Activated CD8-positive, alpha-beta memory T cell treated with anti-CD3 and anti-CD28 coated beads for 48 hours (primary cell): ENCODE measurements at regions not wholly inside any gene's neighbourhood (a gene's known extent, or its start where the extent isn't known, plus 50 kb on each side); places are given as distances from the start of the nearest gene placed in this dataset.
"Not testable (repeated sequence)": the region's sequence is repeated elsewhere in the genome, so short reads cannot be mapped to it uniquely, and the experiment has no call there.

Experiments used
- DNase-seq, 3 experiments: peaks; one replicate each; pipeline ENCODE4 v3.0.0-alpha.2; 2020; ENCODE audit warnings: low read depth in 2 of 3, low spot score in 2 of 3

DNA sequence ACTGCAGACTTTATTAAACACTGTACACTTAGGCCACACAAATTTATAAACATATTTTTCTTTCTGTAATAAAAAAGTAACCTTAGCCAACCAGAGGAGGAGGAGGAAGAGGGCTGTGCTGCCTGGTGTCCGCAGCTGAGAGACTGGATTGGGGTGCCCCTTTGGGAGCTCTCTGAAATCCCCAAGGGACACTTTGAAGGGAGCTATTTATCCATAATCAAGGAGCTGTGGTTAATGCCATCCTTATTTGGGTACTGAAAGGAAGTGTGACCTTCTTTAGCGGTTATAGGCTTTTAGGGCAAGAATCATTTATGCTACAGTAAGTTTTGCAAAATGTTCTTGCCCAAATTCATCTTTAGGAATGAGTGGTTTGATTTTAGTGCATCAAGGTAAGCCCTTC lies 125.8 kb downstream of the RASSF10 start:
- DNase-seq = no peak

DNA sequence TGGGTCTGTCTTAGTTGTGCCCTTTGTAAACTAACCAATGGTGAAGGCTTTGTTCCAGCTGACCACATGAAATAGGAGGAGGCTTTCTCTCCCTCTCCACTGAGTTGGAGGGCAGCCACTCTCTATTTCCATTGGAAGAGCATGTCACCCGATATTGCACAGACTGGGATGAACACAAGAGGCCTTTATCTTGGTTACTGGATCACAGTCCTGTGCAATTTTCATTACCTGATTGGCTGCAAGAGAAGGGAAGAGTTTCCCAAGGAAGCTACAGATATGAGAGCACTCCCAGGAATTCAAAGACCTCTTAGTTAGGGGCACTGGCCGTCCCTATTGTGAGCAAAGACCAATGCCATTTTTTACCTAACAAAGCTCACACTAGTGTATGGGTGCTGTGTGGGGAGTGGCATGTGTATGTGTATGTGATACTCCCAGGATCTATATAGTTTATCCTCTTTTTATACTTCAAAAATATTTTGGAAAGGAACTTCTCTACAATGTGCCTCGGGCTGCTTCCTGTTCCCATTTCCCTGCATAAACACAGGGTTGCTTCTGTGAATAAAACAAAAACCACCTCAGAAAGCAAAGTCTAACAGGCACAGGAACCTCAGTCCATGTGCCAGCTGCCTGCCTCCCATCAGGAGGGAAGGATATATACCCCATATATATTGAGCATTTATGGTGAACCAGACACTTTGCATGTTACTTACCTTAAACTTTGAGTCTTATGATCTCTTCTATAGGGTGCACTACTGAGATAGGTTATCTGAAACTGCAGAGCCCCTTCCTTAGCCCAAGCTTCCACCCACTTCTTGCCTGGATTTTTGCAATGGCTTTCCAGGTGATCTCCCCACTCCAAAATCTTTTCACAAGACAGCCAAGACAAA lies 126.5 kb downstream of the RASSF10 start:
- no peak for DNase-seq

- no peak for DNase-seq
These were observed 127.1 kb downstream of the RASSF10 start for GRCh38 chr11:13136272-13136596.

DNA sequence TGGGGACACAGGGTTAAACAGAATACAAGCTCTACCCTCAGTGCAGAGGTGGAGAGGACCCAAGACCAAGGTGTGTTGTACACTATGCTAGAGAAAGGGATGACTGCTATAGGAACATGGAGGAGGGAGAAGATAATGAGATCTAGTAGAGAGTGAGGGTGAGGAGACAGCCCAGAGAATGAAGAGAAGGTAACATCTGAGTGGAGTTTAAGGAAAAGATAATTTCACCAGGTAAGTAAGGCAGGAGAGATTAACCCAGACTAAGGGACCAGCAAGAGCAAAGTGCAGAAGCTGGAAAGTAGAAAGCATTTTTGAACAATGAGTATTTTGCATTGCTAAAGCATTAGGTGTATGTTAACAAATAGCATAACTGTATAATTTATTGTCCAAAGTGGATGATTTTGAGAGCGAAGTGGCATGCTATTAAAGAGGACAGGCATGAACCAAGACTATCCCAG lies 128.8 kb downstream of the RASSF10 start:
- no peak for DNase-seq

DNA sequence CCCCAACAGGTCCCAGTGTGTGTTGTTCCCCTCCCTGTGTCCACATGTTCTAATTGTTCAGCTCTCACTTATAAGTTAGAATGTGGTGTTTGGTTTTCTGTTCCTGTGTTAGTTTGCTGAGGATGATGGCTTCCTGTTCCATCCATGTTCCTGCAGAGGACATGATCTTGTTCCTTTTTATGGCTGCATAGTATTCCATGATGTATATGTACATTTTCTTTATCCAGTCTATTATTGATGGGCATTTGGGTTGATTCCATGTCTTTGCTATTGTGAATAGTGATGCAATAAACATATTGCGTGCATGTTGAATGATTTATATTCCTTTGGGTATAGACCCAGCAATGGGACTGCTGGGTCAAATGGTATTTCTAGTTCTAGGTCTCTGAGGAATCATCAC lies 130.0 kb downstream of the RASSF10 start:
- not testable (repeated sequence) for DNase-seq

DNA sequence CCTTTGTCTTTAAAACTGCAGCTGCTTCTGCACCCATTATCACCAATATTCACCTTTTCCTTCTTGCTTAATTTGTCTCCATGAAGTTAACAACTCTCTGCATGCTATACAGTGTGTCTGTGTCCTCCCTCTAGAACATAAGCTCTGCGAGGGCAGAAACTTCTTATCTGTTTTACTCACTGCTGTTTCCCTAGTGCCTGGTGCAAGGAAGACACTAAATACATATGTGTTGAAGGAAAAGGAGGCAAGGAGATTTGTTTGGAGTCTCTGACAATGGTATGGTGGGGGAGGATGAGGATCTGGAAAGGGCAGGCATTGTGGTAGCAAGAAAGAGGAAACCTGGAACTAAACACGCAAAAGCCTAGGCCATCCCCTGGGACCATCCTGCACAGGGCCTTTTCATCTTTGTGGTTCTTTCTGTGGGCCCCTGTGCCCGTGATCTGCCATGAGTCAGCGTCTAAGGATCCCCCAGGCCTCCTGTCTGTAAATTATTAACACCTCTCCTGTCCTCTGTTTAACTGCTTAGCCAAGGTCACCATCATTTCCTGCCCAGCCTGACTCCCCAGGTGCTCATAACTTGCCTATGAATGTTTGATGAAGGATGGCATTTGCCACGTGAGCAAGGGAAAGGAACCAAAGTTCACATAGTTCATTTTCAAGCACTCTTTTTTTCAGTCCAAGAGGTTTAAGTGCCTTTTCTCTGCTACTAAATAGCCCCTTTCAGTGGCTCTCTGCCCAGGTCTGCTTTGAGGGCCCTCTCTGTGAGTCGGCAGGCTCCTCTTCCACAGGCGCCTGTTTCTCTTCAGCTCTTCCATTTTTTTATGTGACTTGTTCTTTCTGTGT lies 131.1 kb downstream of the RASSF10 start:
- no peak for DNase-seq

DNA sequence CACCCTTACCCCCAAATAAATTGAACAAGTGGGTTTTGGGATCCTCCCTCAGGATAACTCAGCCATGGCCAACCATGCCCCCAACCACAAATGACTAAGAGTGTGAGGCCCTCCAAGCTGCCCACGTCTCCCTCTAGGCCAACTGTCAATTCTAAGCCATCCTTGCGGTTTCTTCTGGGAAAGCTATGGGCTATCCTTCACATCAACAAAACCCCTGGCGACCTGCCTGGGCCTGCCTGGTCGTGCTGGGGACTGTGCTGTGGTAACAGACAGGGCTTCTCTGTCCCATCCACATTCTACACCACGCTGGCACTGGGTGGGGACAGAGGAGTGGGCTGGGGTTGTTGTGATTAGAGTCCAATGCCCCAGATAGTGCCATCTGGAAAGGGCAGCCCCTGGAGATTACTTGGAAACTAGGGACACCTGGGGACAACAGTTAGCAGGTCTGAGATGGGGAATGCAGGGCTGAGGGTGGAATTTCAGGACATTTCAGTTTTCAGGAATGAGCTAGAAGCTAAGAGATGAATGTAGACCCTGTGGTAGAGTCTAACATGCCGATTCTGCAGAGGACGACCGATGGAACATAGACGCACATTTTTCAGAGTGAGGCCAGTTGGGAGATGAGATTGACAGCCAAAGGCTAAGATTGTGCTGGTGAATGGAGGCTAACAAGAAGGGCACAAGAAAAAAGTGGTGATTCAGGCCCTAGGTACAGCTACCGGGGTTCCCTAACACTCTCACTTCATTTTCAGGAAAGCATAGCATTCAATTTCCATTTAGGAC lies 131.9 kb downstream of the RASSF10 start:
- no peak for DNase-seq

DNA sequence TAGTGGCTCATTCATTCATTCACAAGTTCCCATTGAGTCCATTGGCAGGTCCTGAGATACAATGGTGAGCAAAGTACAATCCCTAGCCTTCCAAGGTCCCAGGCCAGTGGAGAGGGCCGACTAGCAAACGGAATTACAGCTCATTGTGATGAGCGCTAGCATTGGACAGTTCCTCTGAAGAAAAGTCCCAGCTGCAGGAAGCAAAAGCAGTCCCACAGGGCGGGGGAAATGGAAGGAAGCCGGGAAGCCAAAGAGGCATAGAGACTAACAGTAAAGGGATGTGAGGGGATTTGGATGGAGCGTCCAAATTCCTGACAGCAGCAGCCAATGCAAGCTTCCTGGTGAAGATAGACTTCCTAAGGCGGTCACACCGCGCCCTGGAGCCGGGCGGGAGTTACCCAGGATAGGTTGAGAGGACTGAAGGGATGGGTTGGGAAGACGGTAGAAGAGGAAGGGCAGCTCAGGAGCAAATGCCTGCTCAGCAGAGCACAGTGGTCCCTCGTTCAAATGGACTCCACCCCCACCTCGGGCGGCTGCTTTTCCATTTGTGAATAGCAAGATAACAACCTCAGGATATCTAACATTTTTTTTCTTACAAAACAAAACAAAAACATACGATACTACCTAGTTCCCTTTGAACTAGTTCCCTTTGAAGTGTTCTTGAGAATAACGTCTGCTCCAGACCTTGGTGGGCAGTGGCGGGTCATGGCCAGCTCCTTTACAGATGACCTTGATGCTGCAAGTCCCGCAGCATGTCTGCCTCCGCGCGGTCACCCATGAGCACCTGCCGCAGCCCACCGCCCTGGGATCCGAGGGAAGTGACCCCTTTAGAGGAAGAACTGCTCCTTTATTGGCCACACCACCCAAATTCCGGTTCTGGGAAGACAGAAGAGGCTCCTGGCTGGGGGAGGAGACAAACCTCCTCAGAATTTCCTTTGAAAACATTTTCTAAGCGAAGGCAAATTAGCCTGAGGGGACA lies 132.9 kb downstream of the RASSF10 start:
- DNase-seq = no peak

GRCh38 chr11:13143486-13144297 lies 133.9 kb upstream of the BMAL1 start:
- no peak for DNase-seq

- no peak for DNase-seq
These were observed 132.1 kb upstream of the BMAL1 start for GRCh38 chr11:13145461-13145860.

- no peak for DNase-seq
These were observed 127.6 kb upstream of the BMAL1 start for GRCh38 chr11:13149991-13150390.

DNA sequence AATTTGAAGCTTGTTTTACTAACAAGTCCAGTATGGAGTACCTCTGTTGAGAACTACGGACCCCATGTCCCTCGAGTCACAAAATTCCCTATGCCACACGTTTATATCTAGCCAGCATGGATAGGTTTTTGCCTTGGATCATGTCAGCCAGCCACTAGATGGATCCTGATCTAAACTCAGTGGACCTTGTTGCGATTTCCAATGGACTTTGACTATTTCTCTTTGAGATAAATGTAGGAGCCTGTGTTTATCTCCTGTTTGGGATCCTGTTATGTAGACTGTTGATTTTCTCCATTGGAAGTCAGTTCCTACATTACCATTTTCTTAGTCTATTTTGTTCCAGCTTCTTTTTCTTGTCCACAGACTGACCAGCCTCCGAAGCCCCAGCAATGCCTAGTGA lies 127.1 kb upstream of the BMAL1 start:
- DNase-seq = no peak

- DNase-seq = no peak
These were observed 125.3 kb upstream of the BMAL1 start for GRCh38 chr11:13152264-13152663.

GRCh38 chr11:13152736-13153541 lies 124.7 kb upstream of the BMAL1 start:
- no peak for DNase-seq

GRCh38 chr11:13154374-13154773 lies 123.2 kb upstream of the BMAL1 start:
- DNase-seq = not testable (repeated sequence)

DNA sequence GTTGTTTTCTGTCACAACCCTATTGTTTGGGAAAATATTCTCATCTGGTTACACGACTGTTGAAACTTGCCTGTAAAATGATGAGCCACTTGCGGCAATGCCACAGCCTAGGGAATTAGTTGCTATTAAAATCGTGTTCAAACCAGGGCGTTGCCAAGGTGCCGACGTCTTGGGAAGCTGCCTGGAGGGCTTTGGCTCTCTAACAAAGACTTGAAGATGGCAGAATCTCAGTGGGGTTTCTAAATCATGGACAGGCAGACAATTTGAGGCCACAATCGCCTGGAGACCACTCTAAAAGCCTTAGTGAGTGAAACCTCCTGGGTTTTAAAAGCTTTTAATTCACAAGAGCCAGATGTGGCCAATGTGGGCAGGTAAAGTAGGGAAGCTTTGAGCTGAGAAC lies 117.2 kb upstream of the BMAL1 start:
- DNase-seq = no peak

GRCh38 chr11:13160806-13161205 lies 116.8 kb upstream of the BMAL1 start:
- DNase-seq = no peak

GRCh38 chr11:13163158-13163557 lies 114.4 kb upstream of the BMAL1 start:
- DNase-seq = no peak

DNA sequence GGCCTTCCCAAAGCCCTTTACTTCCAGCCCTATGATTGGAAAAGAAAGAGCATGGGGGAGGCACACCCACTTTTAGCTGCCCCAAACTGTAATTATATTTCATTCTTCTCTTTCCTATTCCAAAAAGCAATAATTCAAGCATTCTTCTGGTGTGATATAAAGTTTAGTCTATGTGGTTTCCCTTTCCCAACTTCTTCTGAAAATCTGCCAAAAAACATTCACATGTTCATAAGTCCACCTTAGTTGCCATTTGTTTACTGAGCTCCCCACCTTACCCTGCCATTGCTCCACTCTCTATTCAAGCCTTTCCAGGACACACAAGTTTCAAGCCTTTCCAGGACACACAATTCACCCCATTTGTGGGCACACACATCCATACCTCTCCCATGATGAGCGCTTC lies 111.6 kb upstream of the BMAL1 start:
- no peak for DNase-seq
